ENCODE measurements at regions not wholly inside any gene's neighbourhood (a gene's known extent, or its start where the extent isn't known, plus 50 kb on each side); places are given as distances from the start of the nearest gene placed in this dataset.
A peak's percentile ranks its signal among the peaks of the same experiment; 100 is the strongest.

DNA sequence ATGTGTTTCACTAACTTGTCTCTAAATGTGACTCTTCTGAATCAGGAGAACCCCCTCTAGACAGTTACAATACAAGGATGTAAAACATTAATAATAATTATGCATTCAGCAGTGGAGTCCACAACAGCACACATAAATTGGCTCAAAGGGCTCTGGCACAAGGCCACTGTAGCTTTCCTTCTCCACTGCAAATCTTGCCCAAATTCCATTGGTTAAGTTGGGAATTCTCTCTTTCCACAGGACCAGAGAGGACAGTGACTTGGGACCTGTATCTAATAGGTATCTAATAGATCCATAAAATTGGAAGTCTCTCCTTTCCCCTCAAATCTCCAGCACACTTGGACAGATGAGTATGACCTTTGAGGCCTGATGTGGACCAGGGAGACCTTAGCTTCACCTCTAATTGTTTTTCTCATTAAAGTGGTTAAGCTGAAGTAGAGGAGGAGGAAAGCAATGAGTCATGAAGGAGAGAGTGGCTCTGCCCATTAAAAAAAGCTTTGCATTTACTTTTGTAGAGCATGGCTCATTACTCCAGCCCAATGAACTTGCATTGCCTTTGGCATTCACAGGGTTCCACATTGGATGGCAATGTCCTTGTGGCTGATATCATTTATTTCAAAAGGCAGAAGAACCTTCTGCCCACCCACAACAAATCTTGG is 72.3 kb upstream of the SH3RF1 start:
- Histone ChIP-seq H3K4me3 (ENCODE audit: severe bottlenecking) (no peak overlapping the region), H3K9me3 (ENCODE audit: severe bottlenecking) (no peaks in the 10 kb centered on the region), H3K4me1 (ENCODE audit: insufficient read depth, poor library complexity, severe bottlenecking) (no peaks in the 10 kb centered on the region), H3K27ac (ENCODE audit: poor library complexity, severe bottlenecking) (no peak overlapping the region), H3K27me3 (ENCODE audit: insufficient read depth, poor library complexity, severe bottlenecking) (no peaks in the 10 kb centered on the region), H3K36me3 (ENCODE audit: low read depth) (no peaks in the 10 kb centered on the region)
- no peak for DNase-seq (ENCODE audit: low spot score)
- TF ChIP-seq, protein P1, sequence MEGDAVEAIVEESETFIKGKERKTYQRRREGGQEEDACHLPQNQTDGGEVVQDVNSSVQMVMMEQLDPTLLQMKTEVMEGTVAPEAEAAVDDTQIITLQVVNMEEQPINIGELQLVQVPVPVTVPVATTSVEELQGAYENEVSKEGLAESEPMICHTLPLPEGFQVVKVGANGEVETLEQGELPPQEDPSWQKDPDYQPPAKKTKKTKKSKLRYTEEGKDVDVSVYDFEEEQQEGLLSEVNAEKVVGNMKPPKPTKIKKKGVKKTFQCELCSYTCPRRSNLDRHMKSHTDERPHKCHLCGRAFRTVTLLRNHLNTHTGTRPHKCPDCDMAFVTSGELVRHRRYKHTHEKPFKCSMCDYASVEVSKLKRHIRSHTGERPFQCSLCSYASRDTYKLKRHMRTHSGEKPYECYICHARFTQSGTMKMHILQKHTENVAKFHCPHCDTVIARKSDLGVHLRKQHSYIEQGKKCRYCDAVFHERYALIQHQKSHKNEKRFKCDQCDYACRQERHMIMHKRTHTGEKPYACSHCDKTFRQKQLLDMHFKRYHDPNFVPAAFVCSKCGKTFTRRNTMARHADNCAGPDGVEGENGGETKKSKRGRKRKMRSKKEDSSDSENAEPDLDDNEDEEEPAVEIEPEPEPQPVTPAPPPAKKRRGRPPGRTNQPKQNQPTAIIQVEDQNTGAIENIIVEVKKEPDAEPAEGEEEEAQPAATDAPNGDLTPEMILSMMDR (IDR thresholded peaks at IDR 0.05; ENCODE audit: poor library complexity, severe bottlenecking), result no peak
- ATAC-seq (ENCODE audit: low read depth), result no peak

- Histone ChIP-seq H3K27ac (ENCODE audit: poor library complexity, severe bottlenecking) (no peak overlapping the region), H3K36me3 (ENCODE audit: low read depth) (no peaks in the 10 kb centered on the region), H3K9me3 (ENCODE audit: severe bottlenecking) (no peaks in the 10 kb centered on the region), H3K4me1 (ENCODE audit: insufficient read depth, poor library complexity, severe bottlenecking) (peaks cover 6% of the 10 kb centered on the region), H3K27me3 (ENCODE audit: insufficient read depth, poor library complexity, severe bottlenecking) (no peaks in the 10 kb centered on the region), H3K4me3 (ENCODE audit: severe bottlenecking) (no peak overlapping the region)
- TF ChIP-seq, protein P1 (IDR thresholded peaks at IDR 0.05; ENCODE audit: poor library complexity, severe bottlenecking), result no peak
- no peak for DNase-seq (ENCODE audit: low spot score)
- no peak for ATAC-seq (ENCODE audit: low read depth)
Observed at GRCh38 chr4:169342159-169342860, 71.6 kb upstream of the SH3RF1 start.

GRCh38 chr4:169341490-169341889 is 70.7 kb upstream of the SH3RF1 start:
- no peak overlapping the region for H3K4me3 ChIP-seq (ENCODE audit: severe bottlenecking)
- no peaks in the 10 kb centered on the region for H3K36me3 ChIP-seq (ENCODE audit: low read depth)
- H3K4me1 ChIP-seq (ENCODE audit: insufficient read depth, poor library complexity, severe bottlenecking), result peaks cover 8% of the 10 kb centered on the region
- H3K27me3 ChIP-seq (ENCODE audit: insufficient read depth, poor library complexity, severe bottlenecking), result no peaks in the 10 kb centered on the region
- no peak for DNase-seq (ENCODE audit: low spot score)
- TF ChIP-seq, protein P1 (IDR thresholded peaks at IDR 0.05; ENCODE audit: poor library complexity, severe bottlenecking), result no peak
- H3K9me3 ChIP-seq (ENCODE audit: severe bottlenecking), result no peaks in the 10 kb centered on the region
- no peak for ATAC-seq (ENCODE audit: low read depth)
- H3K27ac ChIP-seq (ENCODE audit: poor library complexity, severe bottlenecking), result no peak overlapping the region

- Histone ChIP-seq H3K4me1 (ENCODE audit: insufficient read depth, poor library complexity, severe bottlenecking) (peaks cover 9% of the 10 kb centered on the region), H3K9me3 (ENCODE audit: severe bottlenecking) (no peaks in the 10 kb centered on the region), H3K27me3 (ENCODE audit: insufficient read depth, poor library complexity, severe bottlenecking) (no peaks in the 10 kb centered on the region), H3K27ac (ENCODE audit: poor library complexity, severe bottlenecking) (no peak overlapping the region), H3K36me3 (ENCODE audit: low read depth) (no peaks in the 10 kb centered on the region), H3K4me3 (ENCODE audit: severe bottlenecking) (no peak overlapping the region)
- ATAC-seq (ENCODE audit: low read depth) (no peak), DNase-seq (ENCODE audit: low spot score) (no peak)
- TF ChIP-seq, protein P1 (IDR thresholded peaks at IDR 0.05; ENCODE audit: poor library complexity, severe bottlenecking), result no peak
Observed at GRCh38 chr4:169340834-169341233, 70.1 kb upstream of the SH3RF1 start.

DNA sequence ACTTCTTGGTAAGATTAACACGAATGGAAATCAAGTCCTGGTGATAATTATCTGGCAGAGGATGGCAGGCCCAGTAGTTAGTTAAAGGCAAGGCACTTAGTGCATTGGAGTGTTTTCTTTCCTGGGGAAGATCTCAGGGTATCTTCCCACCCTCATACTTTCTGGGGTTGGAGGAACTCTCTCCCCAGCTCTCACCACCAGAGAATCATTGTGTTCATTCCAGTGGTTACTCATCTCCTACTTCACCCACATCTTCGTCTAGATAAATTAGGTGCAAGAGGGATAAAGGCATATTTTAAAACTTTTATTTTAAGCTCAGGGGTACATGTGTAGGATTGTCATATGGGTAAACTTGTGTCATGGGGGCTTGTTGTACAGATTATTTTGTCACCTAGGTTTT is 67.5 kb upstream of the SH3RF1 start:
- no peaks in the 10 kb centered on the region for H3K27me3 ChIP-seq (ENCODE audit: insufficient read depth, poor library complexity, severe bottlenecking)
- no peaks in the 10 kb centered on the region for H3K36me3 ChIP-seq (ENCODE audit: low read depth)
- DNase-seq (ENCODE audit: low spot score), result no peak
- ATAC-seq (ENCODE audit: low read depth), result no peak
- H3K4me3 ChIP-seq (ENCODE audit: severe bottlenecking), result no peak overlapping the region
- TF ChIP-seq, protein P1 (IDR thresholded peaks at IDR 0.05; ENCODE audit: poor library complexity, severe bottlenecking), result no peak
- H3K27ac ChIP-seq (ENCODE audit: poor library complexity, severe bottlenecking), result peak overlapping the region; percentile 43
- H3K4me1 ChIP-seq (ENCODE audit: insufficient read depth, poor library complexity, severe bottlenecking), result peaks cover 24% of the 10 kb centered on the region
- no peaks in the 10 kb centered on the region for H3K9me3 ChIP-seq (ENCODE audit: severe bottlenecking)
